GM12874 (cell line): ENCODE measurements at regions not wholly inside any gene's neighbourhood (a gene's known extent, or its start where the extent isn't known, plus 50 kb on each side); places are given as distances from the start of the nearest gene placed in this dataset.

Source experiments
- CTCF ChIP-seq: IDR thresholded peaks from 2 replicates; pipeline ENCODE4 v1.5.1; 2011; ENCODE audit warnings: low read depth, mild to moderate bottlenecking, control low read depth, low read length, moderate library complexity; ENCODE audit not compliant: insufficient read depth

GRCh38 chrX:147537172-147537571, 374.5 kb upstream of the FMR1 start:
- no peak for TF ChIP-seq CTCF

GRCh38 chrX:147550217-147550616, 361.5 kb upstream of the FMR1 start:
- TF ChIP-seq CTCF, result peak; percentile 19; the same call in 1 of the 2 replicates

- no peak for TF ChIP-seq CTCF
Observed at GRCh38 chrX:147559191-147559590, 352.5 kb upstream of the FMR1 start.

GRCh38 chrX:147565237-147565636, 346.5 kb upstream of the FMR1 start:
- TF ChIP-seq CTCF, result no peak

GRCh38 chrX:147570483-147570882, 341.2 kb upstream of the FMR1 start:
- TF ChIP-seq CTCF, result no peak

- TF ChIP-seq CTCF, result no peak
Observed at GRCh38 chrX:147573266-147573665, 338.5 kb upstream of the FMR1 start.

GRCh38 chrX:147602176-147602696, 309.5 kb upstream of the FMR1 start:
- no peak for TF ChIP-seq CTCF
